ENCODE measurements at regions not wholly inside any gene's neighbourhood (a gene's known extent, or its start where the extent isn't known, plus 50 kb on each side); places are given as distances from the start of the nearest gene placed in this dataset.
"Not testable (repeated sequence)": the region's sequence is repeated elsewhere in the genome, so short reads cannot be mapped to it uniquely, and the experiment has no call there.

DNA sequence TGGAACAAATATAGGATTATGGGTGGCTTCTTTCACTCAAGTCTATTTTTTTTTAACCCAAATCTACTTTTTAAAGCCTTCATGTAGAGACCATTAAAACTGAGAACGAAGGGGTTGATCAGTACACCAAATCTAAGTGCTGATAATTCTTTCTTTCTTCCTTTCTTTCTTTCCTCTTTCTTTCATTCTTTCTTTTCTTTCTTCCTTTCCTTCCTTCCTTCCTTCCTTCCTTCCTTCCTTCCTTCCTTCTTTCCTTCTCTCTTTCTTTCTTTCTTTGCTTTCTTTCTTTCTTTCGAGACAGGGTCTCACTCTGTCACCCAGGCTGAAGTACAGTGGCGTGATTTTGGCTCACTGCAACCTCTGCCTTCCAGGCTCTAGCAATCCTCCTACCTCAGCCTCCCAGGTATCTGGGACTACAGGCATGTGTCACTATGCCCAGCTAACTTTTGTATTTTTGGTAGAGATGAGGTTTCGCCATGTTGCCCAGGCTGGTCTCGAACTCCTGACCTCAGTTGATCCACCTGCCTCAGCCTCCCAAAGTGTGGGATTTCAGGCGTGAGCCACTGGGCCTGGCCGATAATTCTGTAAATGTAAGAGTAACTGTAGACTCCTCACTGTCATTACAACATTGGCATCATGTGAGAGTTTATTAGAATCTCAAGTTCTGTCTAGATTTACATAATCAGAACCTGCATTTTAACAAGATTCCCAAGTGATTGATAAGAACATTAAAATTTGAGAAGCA, 236.4 kb downstream of the TFEC start:
- no peak for DNase-seq (ENCODE audit: low read depth in 2 of 2)

DNA sequence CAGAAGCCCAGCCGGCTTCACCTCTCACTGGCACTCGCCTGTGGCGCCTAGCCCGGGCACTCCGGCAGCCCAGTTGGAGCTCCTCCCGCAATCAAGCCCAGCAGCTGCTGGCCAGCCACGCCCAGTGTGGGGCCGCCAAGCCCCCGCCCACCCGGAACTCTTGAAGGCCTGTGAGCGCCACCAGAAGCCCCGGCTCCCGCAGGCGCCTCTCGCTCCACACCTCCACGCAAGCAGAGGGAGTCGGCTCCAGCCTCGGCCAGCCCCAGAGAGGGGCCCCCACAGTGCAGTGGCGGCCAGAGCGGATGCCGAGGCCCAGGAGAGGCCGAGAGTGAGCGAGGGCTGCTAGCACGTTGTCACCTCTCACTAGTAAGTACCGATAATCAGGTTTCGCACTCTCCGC, 240.7 kb downstream of the TFEC start:
- no peak for DNase-seq (ENCODE audit: low read depth in 2 of 2)

DNA sequence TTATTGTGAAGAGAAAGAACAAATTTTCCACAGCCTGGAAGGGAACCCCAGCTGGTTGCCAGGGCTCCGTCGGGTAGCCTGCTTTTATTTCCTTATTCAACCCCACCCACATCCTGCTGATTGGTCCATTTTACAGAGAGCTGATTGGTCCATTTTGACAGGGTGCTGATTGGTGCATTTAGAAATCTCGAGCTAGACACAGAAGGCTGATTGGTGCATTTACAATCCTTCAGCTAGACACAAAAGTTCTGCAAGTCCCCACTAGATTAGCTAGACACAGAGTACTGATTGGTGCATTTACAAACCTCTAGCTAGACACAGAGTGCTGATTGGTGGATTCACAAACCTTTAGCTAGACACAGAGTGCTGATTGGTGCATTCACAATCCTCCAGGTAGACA, 241.1 kb downstream of the TFEC start:
- DNase-seq (ENCODE audit: low read depth in 2 of 2) = not testable (repeated sequence)

DNA sequence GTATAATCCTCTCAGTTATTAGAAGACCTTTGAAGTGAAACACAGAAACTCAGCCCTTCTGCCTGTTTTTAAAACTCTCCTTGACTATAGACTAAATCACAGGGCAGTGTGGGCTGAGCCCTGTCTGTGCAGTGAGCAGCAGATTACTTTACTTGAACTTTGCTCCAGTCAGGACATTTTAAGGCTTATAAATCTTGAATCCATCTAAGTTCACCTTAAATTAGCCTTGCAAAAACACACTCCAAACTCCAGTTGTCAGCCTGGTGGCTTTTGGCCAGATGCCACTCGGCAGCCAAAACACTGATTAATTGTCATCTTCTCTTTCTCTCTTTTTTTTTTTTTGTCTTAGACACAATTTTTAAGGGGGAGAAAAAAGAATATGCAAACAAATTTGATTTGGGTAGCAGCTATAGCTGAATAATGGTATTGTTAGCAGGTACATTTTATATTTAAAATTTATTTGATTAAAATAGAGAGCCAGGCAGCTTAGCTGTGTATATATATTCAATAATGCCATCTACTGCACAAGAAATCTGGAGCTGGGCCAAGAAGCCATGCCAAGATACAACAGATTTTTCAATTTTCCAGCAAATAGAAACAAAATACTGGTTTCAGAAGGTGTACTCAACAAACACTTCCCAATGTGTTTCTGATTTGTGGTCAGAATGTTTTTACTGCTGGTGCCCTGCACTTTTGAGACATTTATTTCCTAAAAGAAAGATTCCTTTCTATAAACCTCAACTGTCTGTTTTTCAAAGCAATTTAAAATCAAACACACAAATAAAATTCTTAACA, 247.7 kb downstream of the TFEC start:
- DNase-seq (ENCODE audit: low read depth in 2 of 2) = peak; percentile 15 to 21

DNA sequence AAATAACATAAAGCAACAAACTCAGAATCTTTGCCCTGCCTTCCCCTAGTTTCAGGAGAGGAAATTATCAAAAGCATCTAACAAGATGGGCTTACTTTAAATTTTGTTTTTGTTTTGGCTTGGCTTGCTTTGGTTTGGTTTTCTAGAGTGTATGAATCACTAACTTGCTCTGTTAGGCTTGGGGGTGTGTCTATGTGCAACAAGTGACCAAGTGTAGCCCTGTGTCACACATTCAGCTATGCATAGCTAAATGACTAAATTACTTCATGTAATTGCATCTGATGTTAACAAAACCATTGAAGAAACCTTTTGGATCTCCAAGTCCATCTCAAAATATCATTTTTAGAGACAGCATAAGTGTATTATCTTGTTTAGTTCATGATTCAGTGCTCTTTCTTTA, 251.0 kb downstream of the TFEC start:
- no peak for DNase-seq (ENCODE audit: low read depth in 2 of 2)

DNA sequence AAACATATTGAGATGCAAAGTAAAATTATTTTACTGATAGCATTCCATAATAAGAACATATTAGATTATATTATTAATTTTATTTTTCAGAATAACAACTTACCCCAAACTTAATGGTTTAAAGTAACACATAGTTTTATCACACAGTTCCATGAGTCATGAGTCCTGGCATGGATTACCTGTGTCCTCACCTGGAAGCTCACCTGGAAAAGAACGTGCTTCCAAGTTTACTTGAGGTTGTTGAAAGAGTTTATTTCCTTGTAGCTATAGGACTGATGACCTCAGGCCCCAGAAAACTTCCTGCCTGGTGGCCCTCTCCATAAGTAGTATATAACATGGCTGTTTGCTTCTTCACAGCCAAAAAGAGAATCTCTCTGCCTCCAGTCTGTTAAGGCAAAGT, 254.6 kb downstream of the TFEC start:
- no peak for DNase-seq (ENCODE audit: low read depth in 2 of 2)

DNA sequence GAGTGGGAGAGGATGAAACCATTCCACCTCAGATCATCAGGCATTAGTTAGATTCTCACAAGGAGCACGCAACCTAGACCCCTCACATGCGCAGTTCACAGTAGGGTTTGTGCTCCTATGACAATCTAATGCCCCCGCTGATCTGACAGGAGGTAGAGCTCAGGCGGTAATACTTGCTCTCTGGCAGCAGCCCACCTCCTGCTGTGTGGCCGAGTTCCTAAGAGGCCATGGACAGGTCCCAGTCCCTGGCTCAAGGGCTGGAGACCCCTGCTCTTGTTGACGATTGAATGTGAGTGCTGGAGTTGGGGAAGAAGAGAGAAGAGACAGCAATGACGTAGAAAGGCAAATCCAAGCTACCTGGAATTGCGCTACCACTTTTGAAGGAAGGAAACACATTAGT, 267.2 kb downstream of the TFEC start:
- no peak for DNase-seq (ENCODE audit: low read depth in 2 of 2)

DNA sequence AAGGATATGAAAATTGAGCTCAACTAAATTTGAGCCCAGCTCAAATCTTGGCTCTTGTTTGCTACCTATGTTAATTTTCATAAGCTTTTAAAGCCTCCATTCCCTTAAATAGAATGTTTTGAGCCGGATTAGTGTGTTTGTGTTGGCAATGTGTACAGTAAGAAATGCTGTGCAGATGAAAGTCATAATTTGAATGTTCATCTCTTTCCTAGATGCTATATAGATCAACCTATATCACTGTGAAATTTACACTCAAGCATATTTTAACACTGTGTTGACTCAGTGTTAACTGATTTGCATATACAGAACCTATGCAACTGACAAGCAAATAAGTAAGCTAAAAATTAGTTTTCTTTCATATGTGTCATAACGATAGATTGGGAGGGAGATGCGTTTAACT, 272.5 kb downstream of the TFEC start:
- no peak for DNase-seq (ENCODE audit: low read depth in 2 of 2)

DNA sequence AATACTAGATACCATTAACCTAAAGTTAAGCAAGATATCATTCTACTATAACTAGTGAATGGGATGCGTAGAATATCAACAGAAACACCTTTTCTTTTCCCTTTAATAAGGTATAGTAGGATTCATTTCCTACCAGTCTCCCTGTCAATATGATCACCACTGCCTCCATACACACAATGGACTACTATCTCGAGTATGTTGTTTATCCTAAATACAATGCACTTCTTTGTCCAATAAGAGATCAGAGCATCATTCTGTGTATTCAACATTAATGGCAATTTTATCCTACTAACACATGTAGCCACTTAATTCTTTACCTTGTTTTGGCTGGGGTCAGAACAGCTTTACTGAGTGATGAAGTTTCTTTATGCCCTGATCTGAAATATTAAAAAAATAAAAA, 276.3 kb downstream of the TFEC start:
- no peak for DNase-seq (ENCODE audit: low read depth in 2 of 2)

DNA sequence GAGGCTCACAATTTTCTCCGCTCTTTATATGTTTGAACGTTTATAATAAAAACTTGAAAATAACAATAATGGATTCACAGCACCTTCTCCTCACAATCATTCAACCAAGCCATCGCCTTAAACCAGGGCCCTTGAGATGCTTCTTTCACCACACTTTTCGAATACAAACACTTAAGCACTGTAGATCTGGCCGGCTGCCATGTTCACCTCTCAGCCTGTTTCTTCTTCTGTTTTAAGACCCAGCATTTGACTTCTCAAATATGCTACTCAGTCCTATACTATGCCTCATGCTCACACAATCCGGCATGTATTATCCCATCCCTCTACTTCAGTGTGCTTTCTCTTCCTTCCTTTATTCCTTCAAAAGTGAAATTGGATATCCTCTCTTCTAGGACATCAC, 280.6 kb downstream of the TFEC start:
- no peak for DNase-seq (ENCODE audit: low read depth in 2 of 2)

DNA sequence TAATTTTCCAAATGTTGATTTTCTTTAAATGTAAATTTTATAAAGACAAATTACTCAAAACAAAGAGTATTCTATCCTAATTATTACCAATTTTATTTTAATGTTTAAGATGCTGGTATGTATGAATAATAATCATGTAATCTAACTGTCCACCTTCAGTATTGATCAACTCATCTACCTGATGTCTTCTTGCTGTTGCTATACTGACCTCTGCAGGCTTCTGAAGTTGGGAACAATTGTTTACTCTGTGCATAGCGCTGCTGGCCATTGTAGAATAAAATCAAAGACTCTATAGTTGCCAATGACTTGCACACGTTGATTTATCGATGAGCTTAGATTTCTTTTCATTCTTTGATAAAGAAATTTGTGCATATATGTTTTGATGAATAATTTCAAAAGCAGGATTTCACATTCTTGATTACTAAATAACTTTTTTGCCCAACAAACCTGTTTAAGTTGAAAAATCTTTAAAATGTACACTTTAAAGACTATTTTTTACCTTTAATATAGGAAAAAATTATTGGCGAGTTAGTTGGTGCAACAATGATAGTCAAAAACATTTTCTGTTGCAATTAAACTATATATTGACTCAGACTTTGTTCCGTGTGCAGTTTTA, 282.3 kb downstream of the TFEC start:
- DNase-seq (ENCODE audit: low read depth in 2 of 2) = no peak

DNA sequence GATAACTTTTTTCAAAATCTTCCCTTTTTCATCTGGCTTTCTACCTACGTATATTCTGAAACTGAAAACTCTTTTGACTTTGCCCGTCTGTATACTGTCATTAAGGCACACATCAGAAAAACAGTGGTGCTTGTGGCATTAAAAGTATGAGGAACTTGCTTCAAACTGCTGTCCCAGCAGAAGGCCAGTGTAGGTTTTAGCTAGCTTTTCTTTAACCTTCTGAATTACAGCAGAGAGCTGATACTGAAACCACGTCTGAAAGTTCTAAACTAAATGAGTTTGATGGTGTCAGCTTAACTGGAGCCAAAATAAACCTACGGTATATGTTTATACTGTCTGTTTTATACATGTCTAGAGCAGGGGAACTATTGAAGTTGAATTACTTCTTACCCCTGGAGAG, 283.4 kb downstream of the TFEC start:
- no peak for DNase-seq (ENCODE audit: low read depth in 2 of 2)

DNA sequence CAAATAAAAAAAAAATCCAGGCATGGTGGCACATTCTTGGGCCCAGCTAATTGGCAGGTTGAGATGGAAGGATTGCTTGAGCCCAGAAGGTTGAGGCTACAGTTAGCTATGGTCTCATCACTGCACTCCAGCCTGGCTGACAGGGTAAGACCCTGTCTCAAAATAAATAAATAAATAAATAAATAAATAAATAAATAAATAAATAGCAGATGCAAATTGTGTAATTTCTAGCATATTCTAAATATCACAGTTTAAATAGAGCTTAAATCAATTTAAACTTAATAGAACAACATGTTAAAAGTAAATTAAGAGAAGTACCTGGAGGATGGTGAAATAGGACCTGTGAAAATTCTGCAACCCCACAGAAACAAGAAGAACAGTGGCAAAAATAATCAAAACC, 290.5 kb downstream of the TFEC start:
- DNase-seq (ENCODE audit: low read depth in 2 of 2) = no peak

DNA sequence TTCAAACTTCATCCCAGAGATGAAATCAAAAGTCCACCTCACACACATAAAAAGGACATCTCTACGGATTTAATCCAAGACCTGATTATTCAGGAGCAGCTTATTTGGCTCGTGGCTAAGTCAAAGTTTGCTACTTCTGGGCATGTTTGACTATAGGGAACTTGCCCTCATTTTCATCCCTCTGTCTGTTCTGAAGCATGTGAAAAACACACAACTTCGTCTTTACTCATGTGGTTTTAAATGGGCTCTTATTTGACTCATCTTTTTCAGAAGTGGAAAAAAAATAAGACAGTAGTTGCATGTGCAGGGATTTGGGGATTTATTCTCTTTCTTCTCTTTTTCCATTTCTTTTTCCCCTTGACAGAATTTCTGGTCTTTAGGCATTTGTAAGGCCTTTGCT, 295.9 kb downstream of the TFEC start:
- DNase-seq (ENCODE audit: low read depth in 2 of 2) = no peak

DNA sequence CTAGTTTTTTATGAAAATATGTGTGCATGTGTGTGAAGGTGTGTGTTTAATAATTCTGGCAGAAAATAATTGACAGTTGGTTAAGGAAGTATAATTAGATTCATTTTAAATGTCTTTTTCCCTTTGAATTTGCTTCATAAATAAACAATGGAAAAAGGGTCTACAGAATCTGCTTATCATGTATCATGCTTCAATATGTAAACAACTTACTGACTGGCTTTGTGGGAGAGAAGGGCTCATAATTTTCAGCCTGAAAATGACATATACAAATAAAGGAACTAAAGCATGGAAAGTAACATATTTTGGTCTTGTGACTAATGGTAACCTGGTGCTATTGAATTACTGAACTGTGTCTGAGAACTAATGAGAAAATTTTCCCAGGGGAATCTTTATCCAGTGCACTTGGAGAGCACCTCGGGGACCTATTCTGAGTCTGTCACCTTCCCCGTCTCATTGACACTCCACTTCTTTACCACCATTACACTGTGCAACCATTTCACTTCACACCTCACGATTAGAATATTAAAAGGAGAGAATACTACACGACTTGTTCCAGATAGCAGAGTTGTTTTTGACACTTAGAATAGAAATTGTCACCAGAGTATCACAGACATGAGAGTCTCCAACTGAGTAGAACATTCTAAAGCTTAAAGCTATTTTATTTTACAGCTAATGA, 298.6 kb downstream of the TFEC start:
- no peak for DNase-seq (ENCODE audit: low read depth in 2 of 2)

DNA sequence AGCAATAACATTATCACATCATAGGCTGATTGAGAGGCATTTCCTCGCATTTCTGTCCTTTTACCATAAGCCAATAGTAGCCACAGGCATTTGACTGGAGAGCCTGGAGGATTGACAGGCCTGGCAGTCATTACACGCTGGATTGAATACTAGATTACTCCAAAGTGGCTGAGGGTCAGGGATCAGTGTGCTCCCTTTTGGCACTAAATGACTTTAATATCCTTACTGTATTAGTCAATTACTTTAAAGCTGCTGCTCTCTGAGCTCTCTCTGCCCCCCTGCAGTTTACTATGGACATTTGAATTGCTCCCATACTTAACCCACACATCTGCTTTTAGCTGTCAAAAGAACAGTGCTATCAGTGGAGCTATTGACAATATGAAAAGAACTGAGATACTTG, 302.0 kb downstream of the TFEC start:
- no peak for DNase-seq (ENCODE audit: low read depth in 2 of 2)

DNA sequence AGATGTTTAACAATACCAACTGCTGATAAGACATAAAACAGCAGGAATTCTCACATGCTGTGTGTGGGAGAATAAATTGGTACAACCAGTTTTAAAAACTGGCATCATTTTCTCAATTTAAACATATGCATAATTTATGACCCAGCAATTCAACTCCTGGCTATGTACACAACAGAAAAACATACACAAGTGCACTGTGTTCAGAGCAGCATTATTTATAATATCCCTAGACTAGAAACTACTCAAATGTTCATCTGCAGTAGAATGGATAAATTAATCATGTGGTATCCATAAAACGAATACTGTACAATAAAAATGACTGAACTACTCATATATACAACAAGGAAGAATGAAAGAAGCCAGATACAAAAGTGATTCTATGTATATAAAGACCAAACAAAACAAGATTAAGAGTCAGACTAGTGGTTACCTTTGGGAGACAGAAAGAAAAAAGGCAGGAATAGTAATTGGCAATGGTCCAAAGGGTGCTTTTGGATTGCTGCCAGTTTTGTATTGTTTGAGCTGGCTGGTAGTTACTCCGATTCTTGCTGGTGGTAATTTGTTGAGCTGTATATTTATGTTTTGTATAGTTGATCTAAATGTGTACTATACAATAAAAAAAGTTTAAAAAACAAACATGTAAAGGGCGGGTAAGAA, 306.0 kb downstream of the TFEC start:
- no peak for DNase-seq (ENCODE audit: low read depth in 2 of 2)

DNA sequence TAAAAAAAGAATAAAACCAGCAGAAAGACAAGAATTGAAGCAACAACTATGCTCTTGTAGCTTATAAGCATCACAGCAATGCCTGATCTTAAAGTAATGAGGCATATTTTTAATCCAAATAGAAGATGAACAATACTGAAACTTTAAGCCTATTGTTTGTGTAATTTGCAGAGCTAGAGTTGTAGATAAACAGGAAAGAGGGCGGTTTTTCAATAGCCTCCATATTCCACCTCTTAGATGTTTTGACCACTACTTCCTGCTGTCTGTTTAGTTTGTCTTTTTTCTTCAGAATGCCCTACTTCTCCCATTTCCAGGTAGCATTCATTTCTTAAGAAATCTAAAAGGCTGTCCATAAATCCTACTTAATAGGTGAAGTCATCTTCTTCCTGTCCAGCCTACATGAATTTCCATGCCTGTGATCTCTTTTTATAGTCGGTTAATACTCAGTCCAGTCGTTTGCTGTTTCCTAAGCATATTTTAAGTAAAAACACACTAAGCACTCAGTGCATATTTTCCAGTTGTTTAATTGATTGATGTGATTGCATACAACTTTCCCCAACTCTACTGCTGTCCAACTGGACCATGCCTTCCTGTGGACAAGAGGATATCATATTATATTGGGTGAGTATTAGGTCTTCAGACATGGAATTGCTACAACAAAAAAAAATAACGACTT, 308.1 kb downstream of the TFEC start:
- no peak for DNase-seq (ENCODE audit: low read depth in 2 of 2)

DNA sequence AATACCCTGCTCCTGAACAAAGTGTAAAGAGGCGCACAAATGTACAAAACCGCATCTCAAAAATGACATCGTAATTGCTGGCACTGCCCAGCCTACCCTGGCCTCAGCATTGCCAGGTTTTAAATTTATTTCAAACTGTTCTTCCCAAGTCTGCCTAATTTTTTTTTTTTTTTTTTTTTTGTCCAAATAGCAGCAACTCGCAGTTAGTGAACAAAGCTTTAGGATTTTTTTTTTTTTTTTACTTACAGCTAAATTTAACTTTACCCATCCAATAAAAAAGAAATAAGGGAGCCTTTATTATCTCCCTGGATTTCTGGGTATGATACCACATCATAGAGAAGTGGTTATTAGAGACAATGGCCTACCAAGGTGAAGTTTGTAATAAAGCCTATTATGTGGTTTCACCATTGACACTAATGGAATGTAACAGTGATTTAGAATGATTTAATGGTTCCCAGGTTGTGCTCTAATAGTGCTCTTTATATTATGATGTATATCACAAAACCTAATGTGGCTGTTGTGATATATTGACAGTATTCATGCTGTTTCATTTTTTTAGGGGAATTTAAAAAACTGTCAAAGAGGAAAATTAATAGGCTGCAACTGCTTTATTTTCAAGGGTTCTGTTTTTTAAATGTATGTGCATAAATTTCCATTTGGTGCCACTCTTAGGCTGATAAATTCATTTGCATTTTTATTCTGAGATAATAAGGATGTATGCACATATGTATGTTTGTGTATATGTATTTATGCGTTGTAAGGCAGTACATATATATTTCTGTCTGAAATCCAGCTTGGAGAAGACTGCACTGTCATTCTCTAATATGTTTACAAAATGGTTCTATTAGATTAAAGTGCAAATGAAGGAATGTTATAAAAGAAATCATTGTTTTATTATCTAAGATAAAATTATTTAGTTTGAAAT, 309.0 kb downstream of the TFEC start:
- DNase-seq (ENCODE audit: low read depth in 2 of 2) = no peak

DNA sequence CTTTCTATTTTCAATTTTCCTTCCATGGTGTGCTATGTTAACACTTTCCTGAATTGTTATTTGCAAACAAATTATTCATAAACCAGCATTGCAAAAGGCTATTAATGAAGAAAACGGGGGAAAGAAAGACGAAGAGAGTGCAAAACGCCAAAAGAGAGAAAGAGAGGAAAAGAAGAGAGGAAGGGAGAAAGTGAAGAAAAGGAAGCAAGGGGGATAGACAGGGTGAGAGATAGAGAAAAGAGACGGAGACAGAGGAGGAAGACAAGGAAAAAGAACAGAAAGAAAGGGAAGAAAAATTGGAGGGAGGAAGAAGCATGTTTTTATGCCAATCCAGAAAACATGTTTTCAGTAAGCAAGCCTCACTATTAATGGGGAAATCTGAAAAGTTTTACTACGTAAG, 310.6 kb downstream of the TFEC start:
- DNase-seq (ENCODE audit: low read depth in 2 of 2) = no peak

Measured in fibroblast of skin of left biceps (primary cell).